Tibial artery (tissue), 4 donors: ENCODE measurements at regions not wholly inside any gene's neighbourhood (a gene's known extent, or its start where the extent isn't known, plus 50 kb on each side); places are given as distances from the start of the nearest gene placed in this dataset.

ENCODE experiments used
- DNase-seq, 2 donors: peaks; one replicate each; pipeline ENCODE4 v3.0.0-alpha.2; 2019
- H3K27ac ChIP-seq, 2 donors: fragments of 200-600 bp; sonication (generic) in 1 of 2; 1 replicate in 1 of 2; 2 replicates in 1 of 2; pipeline ENCODE4 v1.5.1; 2018 to 2019; ENCODE audit warnings: mild to moderate bottlenecking in 1 of 2
- H3K27me3 ChIP-seq, 2 donors: fragments of 200-600 bp; sonication (generic) in 1 of 2; one replicate each; pipeline versions ENCODE4 v1.5.1 to v1.6.0; 2016 to 2019
- H3K36me3 ChIP-seq, 3 donors: fragments of 200-600 bp; sonication (generic) in 2 of 3; one replicate each; pipeline ENCODE4 v1.5.1; 2016 to 2019; ENCODE audit warnings: mild to moderate bottlenecking in 2 of 3
- H3K4me1 ChIP-seq, 4 donors: fragments of 200-600 bp; sonication (generic) in 2 of 4; 1 replicate in 3 of 4; 2 replicates in 1 of 4; pipeline ENCODE4 v1.5.1; 2016 to 2019
- H3K4me3 ChIP-seq, 2 donors: fragments of 200-600 bp; sonication (generic) in 1 of 2; 1 replicate in 1 of 2; 2 replicates in 1 of 2; pipeline ENCODE4 v1.5.1; 2018 to 2019; ENCODE audit warnings: mild to moderate bottlenecking in 2 of 2
- H3K9me3 ChIP-seq, 3 donors: fragments of 200-600 bp; sonication (generic) in 1 of 3; one replicate each; pipeline ENCODE4 v1.5.1; 2016 to 2019
- CTCF ChIP-seq, 2 experiments: fragments of 200-600 bp in 1 of 2; fragments of 450-650 bp in 1 of 2; IDR thresholded peaks; one replicate each; pipeline ENCODE4 v1.5.1; 2017 to 2019; ENCODE audit warnings: antibody characterized with exemption in 2 of 2, mild to moderate bottlenecking in 1 of 2, moderate library complexity in 1 of 2
- intact Hi-C: fragments of 100-400 bp; cut with DNase I; formaldehyde crosslinking; loops from one replicate; pipeline ENCODE4 v1.15.0; 2023; ENCODE audit warnings: low total_unique reads

- Histone ChIP-seq H3K4me1 (no peaks in the 10 kb centered on the region), H3K27me3 (peaks cover 0 to 3% of the 10 kb centered on the region in 2 donors), H3K9me3 (no peaks in the 10 kb centered on the region), H3K36me3 (no peaks in the 10 kb centered on the region), H3K27ac (no peak overlapping the region), H3K4me3 (no peak overlapping the region)
- intact Hi-C loops = loop anchor here (5.0 kb wide), 1 partner anchor 451 kb away; no protein-coding TSS in a partner anchor
- TF ChIP-seq CTCF (IDR thresholded peaks at IDR 0.05) = no peak
- no peak for DNase-seq
These were observed 189.8 kb downstream of the SH3BP4 start for GRCh38 chr2:235141411-235142128.

GRCh38 chr2:235142601-235143000, 190.8 kb downstream of the SH3BP4 start:
- Histone ChIP-seq H3K4me3 (no peak overlapping the region), H3K27ac (no peak overlapping the region), H3K27me3 (peaks cover 0 to 3% of the 10 kb centered on the region in 2 donors), H3K9me3 (no peaks in the 10 kb centered on the region), H3K36me3 (no peaks in the 10 kb centered on the region), H3K4me1 (no peaks in the 10 kb centered on the region)
- no peak for TF ChIP-seq CTCF (IDR thresholded peaks at IDR 0.05)
- intact Hi-C loops = loop anchor here (5.0 kb wide), 1 partner anchor 450 kb away; no protein-coding TSS in a partner anchor
- DNase-seq = no peak

GRCh38 chr2:235143789-235144188, 192.0 kb downstream of the SH3BP4 start:
- Histone ChIP-seq H3K27ac (no peak overlapping the region), H3K36me3 (no peaks in the 10 kb centered on the region), H3K9me3 (no peaks in the 10 kb centered on the region), H3K27me3 (peaks cover 0 to 6% of the 10 kb centered on the region in 2 donors), H3K4me3 (no peak overlapping the region), H3K4me1 (no peaks in the 10 kb centered on the region)
- no peak for TF ChIP-seq CTCF (IDR thresholded peaks at IDR 0.05)
- intact Hi-C loops = loop anchor here (5.0 kb wide), 1 partner anchor 449 kb away; no protein-coding TSS in a partner anchor
- DNase-seq = no peak

GRCh38 chr2:235144291-235144690, 192.5 kb downstream of the SH3BP4 start:
- no peaks in the 10 kb centered on the region for H3K4me1 ChIP-seq
- no peak overlapping the region for H3K4me3 ChIP-seq
- no peaks in the 10 kb centered on the region for H3K9me3 ChIP-seq
- no peak for TF ChIP-seq CTCF (IDR thresholded peaks at IDR 0.05)
- no peaks in the 10 kb centered on the region for H3K36me3 ChIP-seq
- no peak for DNase-seq
- H3K27me3 ChIP-seq = peaks cover 0 to 6% of the 10 kb centered on the region in 2 donors
- H3K27ac ChIP-seq = no peak overlapping the region
- intact Hi-C loops = loop anchor here (5.0 kb wide), 1 partner anchor 448 kb away; no protein-coding TSS in a partner anchor

- no peak for TF ChIP-seq CTCF (IDR thresholded peaks at IDR 0.05)
- Histone ChIP-seq H3K4me3 (no peak overlapping the region), H3K27me3 (peaks cover 0 to 12% of the 10 kb centered on the region in 2 donors), H3K27ac (no peak overlapping the region), H3K9me3 (no peaks in the 10 kb centered on the region), H3K4me1 (no peaks in the 10 kb centered on the region), H3K36me3 (no peaks in the 10 kb centered on the region)
- no peak for DNase-seq
- intact Hi-C loops = no loop called here
These were observed 194.4 kb downstream of the SH3BP4 start for GRCh38 chr2:235146206-235146605.
